ENCODE measurements at regions not wholly inside any gene's neighbourhood (a gene's known extent, or its start where the extent isn't known, plus 50 kb on each side); places are given as distances from the start of the nearest gene placed in this dataset.

DNA sequence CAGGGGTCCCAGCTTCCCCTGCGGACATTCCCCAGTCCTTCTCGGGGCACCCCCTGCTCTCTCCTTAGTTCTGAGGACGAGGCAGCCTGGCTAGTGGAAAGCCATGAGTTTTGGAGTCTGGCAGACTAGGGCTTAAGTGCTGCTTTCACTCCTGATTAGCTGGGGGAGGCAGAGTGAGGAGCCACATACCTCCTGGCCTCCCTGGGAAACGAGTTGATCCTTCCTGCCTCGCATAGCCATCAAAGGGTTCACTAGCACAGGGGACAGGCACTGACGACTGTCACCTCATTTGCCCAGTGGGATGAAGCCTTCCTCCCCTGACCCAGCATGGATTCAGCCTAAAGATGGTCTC is 402.5 kb downstream of the RPS24 start:
- Mint-ChIP-seq H3K27me3 (ENCODE audit: unreplicated experiment) (peaks cover 89% of the 10 kb centered on the region), H3K4me1 (ENCODE audit: low read depth, unreplicated experiment) (no peaks in the 10 kb centered on the region), H3K36me3 (ENCODE audit: insufficient read depth, unreplicated experiment) (no peaks in the 10 kb centered on the region), H3K4me3 (ENCODE audit: low read depth, unreplicated experiment) (no peak overlapping the region), H3K27ac (ENCODE audit: unreplicated experiment) (no peak overlapping the region), H3K9me3 (ENCODE audit: low read depth, unreplicated experiment) (no peaks in the 10 kb centered on the region)
- CTCF ChIA-PET = no interaction called here
- BruUV-seq (replicated peaks) = no TSS peak
- intact Hi-C loops (cut with micrococcal nuclease; ENCODE audit: unreplicated experiment) = loop anchor here (10.0 kb wide), 1 partner anchor 629 kb away; the partner anchor contains the start of gene ZMIZ1
- TF ChIP-seq, protein P1, sequence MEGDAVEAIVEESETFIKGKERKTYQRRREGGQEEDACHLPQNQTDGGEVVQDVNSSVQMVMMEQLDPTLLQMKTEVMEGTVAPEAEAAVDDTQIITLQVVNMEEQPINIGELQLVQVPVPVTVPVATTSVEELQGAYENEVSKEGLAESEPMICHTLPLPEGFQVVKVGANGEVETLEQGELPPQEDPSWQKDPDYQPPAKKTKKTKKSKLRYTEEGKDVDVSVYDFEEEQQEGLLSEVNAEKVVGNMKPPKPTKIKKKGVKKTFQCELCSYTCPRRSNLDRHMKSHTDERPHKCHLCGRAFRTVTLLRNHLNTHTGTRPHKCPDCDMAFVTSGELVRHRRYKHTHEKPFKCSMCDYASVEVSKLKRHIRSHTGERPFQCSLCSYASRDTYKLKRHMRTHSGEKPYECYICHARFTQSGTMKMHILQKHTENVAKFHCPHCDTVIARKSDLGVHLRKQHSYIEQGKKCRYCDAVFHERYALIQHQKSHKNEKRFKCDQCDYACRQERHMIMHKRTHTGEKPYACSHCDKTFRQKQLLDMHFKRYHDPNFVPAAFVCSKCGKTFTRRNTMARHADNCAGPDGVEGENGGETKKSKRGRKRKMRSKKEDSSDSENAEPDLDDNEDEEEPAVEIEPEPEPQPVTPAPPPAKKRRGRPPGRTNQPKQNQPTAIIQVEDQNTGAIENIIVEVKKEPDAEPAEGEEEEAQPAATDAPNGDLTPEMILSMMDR (IDR thresholded peaks at IDR 0.05; ENCODE audit: unreplicated experiment) = no peak
- DNase-seq = no peak

DNA sequence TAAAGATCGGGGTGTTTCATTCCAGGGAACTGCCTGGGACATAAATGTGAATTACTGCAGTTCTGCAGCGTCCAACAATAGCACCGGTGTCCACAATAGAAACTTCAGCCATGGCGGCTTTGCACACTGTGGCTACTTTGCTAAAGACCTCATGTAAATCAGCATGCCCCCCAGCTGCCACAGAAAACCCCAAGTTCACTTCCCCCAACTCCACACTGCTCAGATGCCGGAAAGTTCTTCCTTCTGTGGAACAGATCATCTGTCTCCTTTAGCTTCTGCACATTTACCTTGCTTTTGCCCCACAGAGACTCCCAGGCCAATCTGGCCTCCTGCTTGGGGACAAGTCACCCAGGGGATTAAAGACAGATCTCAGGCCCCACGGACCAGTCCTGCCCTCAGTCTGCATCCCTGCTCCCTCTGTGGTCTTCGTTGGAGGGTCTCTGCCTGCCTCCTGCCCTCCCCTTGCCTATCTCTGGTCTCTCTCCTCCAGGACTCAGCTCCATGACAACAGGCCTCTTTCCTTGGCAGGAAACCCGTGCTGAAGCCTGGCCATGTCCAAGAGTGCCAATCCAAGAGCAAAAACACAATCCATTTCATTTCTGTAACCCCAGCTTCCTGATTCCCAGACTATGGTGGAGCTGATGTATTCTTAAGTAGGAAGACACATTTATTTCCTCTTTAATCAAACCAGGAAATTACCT is 403.2 kb downstream of the RPS24 start:
- BruUV-seq (replicated peaks) = no TSS peak
- no peak for DNase-seq
- Mint-ChIP-seq H3K27ac (ENCODE audit: unreplicated experiment) (no peak overlapping the region), H3K36me3 (ENCODE audit: insufficient read depth, unreplicated experiment) (no peaks in the 10 kb centered on the region), H3K4me1 (ENCODE audit: low read depth, unreplicated experiment) (no peaks in the 10 kb centered on the region), H3K9me3 (ENCODE audit: low read depth, unreplicated experiment) (no peaks in the 10 kb centered on the region), H3K4me3 (ENCODE audit: low read depth, unreplicated experiment) (no peak overlapping the region), H3K27me3 (ENCODE audit: unreplicated experiment) (peaks cover 83% of the 10 kb centered on the region)
- CTCF ChIA-PET = no interaction called here
- TF ChIP-seq, protein P1 (IDR thresholded peaks at IDR 0.05; ENCODE audit: unreplicated experiment) = no peak
- intact Hi-C loops (cut with micrococcal nuclease; ENCODE audit: unreplicated experiment) = loop anchor here (10.0 kb wide), 1 partner anchor 628 kb away; the partner anchor contains the start of gene ZMIZ1

DNA sequence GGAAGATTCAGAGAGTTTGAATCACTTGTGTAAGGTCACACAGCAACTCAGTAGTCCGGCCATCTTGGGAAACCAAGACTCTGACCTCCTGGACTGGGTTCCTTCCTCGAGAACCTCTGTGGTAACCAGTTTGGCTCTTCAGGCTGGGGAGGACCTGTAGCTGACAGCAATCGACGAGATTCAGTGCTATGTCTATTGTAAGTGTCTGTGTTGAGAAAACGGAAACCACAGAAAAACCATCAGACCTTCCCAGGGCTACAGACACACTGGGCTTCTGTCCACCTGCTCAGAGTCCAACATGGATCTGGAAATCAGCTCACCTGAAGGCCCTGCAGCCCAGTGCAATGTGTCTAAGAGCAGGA is 403.7 kb downstream of the RPS24 start:
- intact Hi-C loops (cut with micrococcal nuclease; ENCODE audit: unreplicated experiment) = loop anchor here (10.0 kb wide), 1 partner anchor 627 kb away; the partner anchor contains the start of gene ZMIZ1
- Mint-ChIP-seq H3K36me3 (ENCODE audit: insufficient read depth, unreplicated experiment) (no peaks in the 10 kb centered on the region), H3K9me3 (ENCODE audit: low read depth, unreplicated experiment) (no peaks in the 10 kb centered on the region), H3K27me3 (ENCODE audit: unreplicated experiment) (peaks cover 77% of the 10 kb centered on the region), H3K27ac (ENCODE audit: unreplicated experiment) (no peak overlapping the region), H3K4me3 (ENCODE audit: low read depth, unreplicated experiment) (no peak overlapping the region), H3K4me1 (ENCODE audit: low read depth, unreplicated experiment) (no peaks in the 10 kb centered on the region)
- no TSS peak for BruUV-seq (replicated peaks)
- TF ChIP-seq, protein P1 (IDR thresholded peaks at IDR 0.05; ENCODE audit: unreplicated experiment) = no peak
- DNase-seq = no peak
- CTCF ChIA-PET = no interaction called here

DNA sequence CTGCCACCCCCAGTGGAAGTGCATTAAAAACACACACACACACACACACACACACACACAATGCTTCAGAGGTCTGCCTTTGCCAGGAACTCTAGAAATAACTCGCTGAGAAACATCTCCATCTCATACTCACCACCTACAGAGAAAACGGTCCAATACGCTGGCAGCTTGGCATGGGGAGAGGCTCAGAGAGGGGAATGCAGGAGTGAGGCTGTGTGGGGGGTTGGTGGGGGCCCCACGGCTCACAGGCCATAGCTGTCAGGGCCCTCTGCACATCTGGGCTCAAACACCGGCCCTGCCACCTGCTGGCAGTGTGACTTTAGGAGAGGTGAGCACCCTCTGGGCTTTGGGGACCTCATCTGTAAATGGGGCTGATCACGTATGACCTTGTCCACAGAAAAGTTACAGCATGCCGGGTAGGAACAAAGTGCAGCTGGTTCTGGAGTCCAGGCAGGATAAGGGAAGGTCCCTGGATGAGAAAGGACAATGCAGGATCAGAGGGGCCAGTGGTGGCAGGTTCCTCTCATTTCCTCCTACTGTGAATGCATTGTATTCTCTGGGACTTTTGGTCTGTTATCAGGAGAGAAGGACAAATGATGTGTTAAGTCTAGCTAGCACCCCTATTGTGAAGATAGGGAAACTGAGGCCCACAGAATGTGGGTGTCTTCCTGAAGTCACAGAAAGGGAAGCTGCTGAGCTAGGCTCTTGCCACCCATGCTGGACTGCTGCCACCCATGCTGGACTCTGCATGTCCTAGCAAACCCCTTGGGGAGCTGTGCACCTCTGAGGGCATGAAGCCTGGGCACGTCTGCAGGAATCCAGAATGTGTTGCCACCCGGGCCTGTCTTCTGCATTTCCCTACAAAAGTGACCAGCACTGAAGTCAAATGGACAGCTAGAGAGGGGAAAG is 404.6 kb downstream of the RPS24 start:
- H3K27me3 Mint-ChIP-seq (ENCODE audit: unreplicated experiment) = peaks cover 75% of the 10 kb centered on the region
- no peaks in the 10 kb centered on the region for H3K36me3 Mint-ChIP-seq (ENCODE audit: insufficient read depth, unreplicated experiment)
- CTCF ChIA-PET = interaction anchor here (0.7 kb wide), 1 partner anchor 537 kb away, joined by 3 read pairs; no protein-coding TSS in a partner anchor
- BruUV-seq (replicated peaks) = no TSS peak
- H3K9me3 Mint-ChIP-seq (ENCODE audit: low read depth, unreplicated experiment) = no peaks in the 10 kb centered on the region
- no peak for DNase-seq
- no peak overlapping the region for H3K4me3 Mint-ChIP-seq (ENCODE audit: low read depth, unreplicated experiment)
- H3K4me1 Mint-ChIP-seq (ENCODE audit: low read depth, unreplicated experiment) = no peaks in the 10 kb centered on the region
- no peak overlapping the region for H3K27ac Mint-ChIP-seq (ENCODE audit: unreplicated experiment)
- intact Hi-C loops (cut with micrococcal nuclease; ENCODE audit: unreplicated experiment) = loop anchor here (10.0 kb wide), 1 partner anchor 627 kb away; the partner anchor contains the start of gene ZMIZ1
- TF ChIP-seq, protein P1 (IDR thresholded peaks at IDR 0.05; ENCODE audit: unreplicated experiment) = peak; percentile 25
